Karpas-422 (cell line): ENCODE measurements at regions not wholly inside any gene's neighbourhood (a gene's known extent, or its start where the extent isn't known, plus 50 kb on each side); places are given as distances from the start of the nearest gene placed in this dataset.

Experiments used
- DNase-seq: peaks from one replicate; pipeline ENCODE4 v3.0.0-alpha.2; 2015
- H2AFZ ChIP-seq: fragments of 200-600 bp; sonication (generic); 2 replicates; pipeline ENCODE4 v1.6.1; 2014; ENCODE audit warnings: antibody characterized with exemption, low read length, mixed read lengths
- H3K27ac ChIP-seq: fragments of 200-600 bp; sonication (generic); 2 replicates; pipeline ENCODE4 v1.5.1; 2014; ENCODE audit warnings: mild to moderate bottlenecking, low read length, moderate library complexity
- H3K27me3 ChIP-seq: fragments of 200-600 bp; sonication (generic); 2 replicates; pipeline ENCODE4 v1.6.1; 2014; ENCODE audit warnings: low read length, mixed read lengths
- H3K36me3 ChIP-seq: fragments of 200-600 bp; sonication (generic); 2 replicates; pipeline ENCODE4 v1.6.1; 2014; ENCODE audit warnings: low read length, mixed read lengths; ENCODE audit not compliant: insufficient read depth
- H3K4me1 ChIP-seq: fragments of 200-600 bp; sonication (generic); 2 replicates; pipeline ENCODE4 v1.6.1; 2014; ENCODE audit warnings: mild to moderate bottlenecking, low read length, mixed read lengths
- H3K4me2 ChIP-seq: fragments of 200-600 bp; sonication (generic); 2 replicates; pipeline ENCODE4 v1.6.1; 2014; ENCODE audit warnings: low read length, low read depth, mild to moderate bottlenecking; ENCODE audit not compliant: poor library complexity, severe bottlenecking
- H3K4me3 ChIP-seq: fragments of 200-600 bp; sonication (generic); 2 replicates; pipeline ENCODE4 v1.5.1; 2014; ENCODE audit warnings: mild to moderate bottlenecking, antibody characterized with exemption, low read length, mixed read lengths
- H3K79me2 ChIP-seq: fragments of 200-600 bp; sonication (generic); 2 replicates; pipeline ENCODE4 v1.6.1; 2014; ENCODE audit warnings: mild to moderate bottlenecking, low read length, mixed read lengths
- H3K9ac ChIP-seq: fragments of 200-600 bp; sonication (generic); 2 replicates; pipeline ENCODE4 v1.6.0; 2014; ENCODE audit warnings: low read length
- H3K9me2 ChIP-seq: fragments of 200-600 bp; sonication (generic), shearing (Covaris generic); replicated peaks from 2 replicates; pipeline ENCODE4 v1.6.0; 2014; ENCODE audit warnings: mild to moderate bottlenecking, low read length, moderate library complexity; ENCODE audit not compliant: insufficient read depth
- H3K9me3 ChIP-seq: fragments of 300-700, 200-600 bp; sonication (generic); 2 replicates; pipeline ENCODE4 v1.6.1; 2014; ENCODE audit warnings: low read length, mixed read lengths
- H4K20me1 ChIP-seq: fragments of 200-600 bp; sonication (generic); 2 replicates; pipeline ENCODE4 v1.6.1; 2014; ENCODE audit warnings: mild to moderate bottlenecking, antibody characterized with exemption, low read length, low read depth; ENCODE audit not compliant: insufficient read depth

DNA sequence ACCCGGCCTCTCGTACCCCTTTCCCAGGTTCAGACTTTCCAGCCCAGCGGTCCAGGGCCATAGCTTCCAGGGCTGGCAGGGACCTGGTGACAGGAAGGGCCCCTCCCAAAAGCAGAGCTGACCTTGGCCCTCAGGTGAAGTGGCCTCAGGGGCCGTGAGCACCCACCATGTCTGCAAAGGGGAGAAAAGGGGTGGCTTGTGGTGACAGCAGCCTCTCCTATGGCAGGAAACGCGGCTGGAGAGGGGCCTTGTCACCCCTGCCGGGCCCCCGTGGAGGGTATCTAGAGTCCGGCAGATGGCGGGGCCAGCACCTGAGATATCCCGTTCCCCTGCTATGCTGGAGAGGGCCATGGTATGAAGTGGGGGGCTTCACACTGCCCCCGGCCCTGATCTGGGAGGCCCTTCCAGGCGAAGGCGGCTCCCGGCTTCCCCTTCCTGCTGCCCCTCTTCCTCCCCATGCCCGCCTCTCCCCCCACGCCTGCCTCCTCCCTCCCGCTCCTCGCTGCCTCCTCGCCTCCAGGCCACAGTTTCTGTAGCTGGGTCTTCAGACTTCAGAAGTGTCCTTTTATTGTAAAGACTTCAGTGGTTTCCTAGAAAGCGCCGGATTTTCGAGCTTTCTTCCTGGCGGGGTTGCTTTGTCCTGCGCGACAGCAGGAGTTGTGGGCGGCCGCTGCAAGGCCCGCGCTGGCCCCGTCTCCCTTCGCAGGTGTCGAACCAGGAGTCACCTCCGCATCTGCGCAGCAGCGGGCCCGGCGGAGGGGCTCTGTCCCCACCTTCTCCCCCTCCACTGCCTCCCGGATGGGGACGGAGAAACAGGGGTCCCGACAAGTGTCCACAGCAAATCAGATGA, 240.5 kb upstream of the MYT1L start:
- H2AFZ ChIP-seq = no peak overlapping the region
- H3K4me3 ChIP-seq = no peak overlapping the region
- no peaks in the 10 kb centered on the region for H3K79me2 ChIP-seq
- H3K9me3 ChIP-seq = peaks cover 16% of the 10 kb centered on the region
- H3K4me1 ChIP-seq = no peaks in the 10 kb centered on the region
- no peak for DNase-seq
- H3K9me2 ChIP-seq = no peaks in the 10 kb centered on the region
- no peaks in the 10 kb centered on the region for H4K20me1 ChIP-seq
- no peak overlapping the region for H3K4me2 ChIP-seq
- no peak overlapping the region for H3K27ac ChIP-seq
- no peaks in the 10 kb centered on the region for H3K36me3 ChIP-seq
- H3K9ac ChIP-seq = no peak overlapping the region
- no peaks in the 10 kb centered on the region for H3K27me3 ChIP-seq

DNA sequence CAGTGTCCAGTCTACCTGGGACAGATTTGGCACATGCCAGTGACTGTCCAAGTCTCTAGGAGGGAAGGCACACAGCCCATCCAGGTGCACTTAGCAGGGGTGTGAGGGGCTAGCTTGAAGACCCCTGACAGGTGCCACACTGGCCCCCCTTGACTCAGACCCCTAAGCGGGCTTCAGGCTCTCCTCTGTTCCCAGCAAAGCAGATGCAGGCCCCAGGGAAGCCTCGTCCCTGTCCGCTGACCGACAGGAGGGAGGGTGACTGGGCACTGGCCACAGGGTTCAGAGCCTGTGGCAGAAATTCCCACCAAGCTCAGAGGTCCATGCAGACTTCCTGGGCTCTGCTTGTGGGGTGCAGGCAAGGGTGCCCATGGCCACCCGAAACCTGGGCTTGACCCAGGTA, 239.8 kb upstream of the MYT1L start:
- H3K27me3 ChIP-seq = no peaks in the 10 kb centered on the region
- no peaks in the 10 kb centered on the region for H3K79me2 ChIP-seq
- H4K20me1 ChIP-seq = no peaks in the 10 kb centered on the region
- no peak overlapping the region for H3K9ac ChIP-seq
- H3K36me3 ChIP-seq = no peaks in the 10 kb centered on the region
- DNase-seq = no peak
- H2AFZ ChIP-seq = no peak overlapping the region
- H3K9me3 ChIP-seq = peaks cover 16% of the 10 kb centered on the region
- H3K9me2 ChIP-seq = no peaks in the 10 kb centered on the region
- H3K4me1 ChIP-seq = no peaks in the 10 kb centered on the region
- H3K4me3 ChIP-seq = no peak overlapping the region
- no peak overlapping the region for H3K4me2 ChIP-seq
- no peak overlapping the region for H3K27ac ChIP-seq

DNA sequence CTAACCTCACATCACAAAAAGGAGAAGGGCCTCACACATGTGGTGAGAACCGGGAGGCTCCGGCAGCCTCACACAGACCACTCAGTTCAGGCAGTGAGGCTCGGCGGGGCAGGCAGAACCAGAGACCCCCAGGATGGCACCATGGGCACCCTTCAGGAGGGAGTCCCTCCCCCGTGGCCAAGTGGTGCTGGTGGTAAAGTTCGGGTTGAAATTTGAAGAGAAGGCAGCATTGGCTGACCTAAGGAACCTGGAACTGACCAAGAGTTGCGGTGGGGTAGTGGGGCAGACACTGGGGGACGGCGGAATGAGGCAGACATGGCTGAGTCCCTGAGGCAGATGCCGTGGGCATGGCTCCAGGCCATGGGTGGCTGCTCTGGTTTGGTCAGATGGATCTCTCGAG, 239.3 kb upstream of the MYT1L start:
- no peaks in the 10 kb centered on the region for H3K27me3 ChIP-seq
- H3K4me2 ChIP-seq = no peak overlapping the region
- H3K36me3 ChIP-seq = no peaks in the 10 kb centered on the region
- no peak overlapping the region for H3K4me3 ChIP-seq
- H3K79me2 ChIP-seq = no peaks in the 10 kb centered on the region
- H4K20me1 ChIP-seq = no peaks in the 10 kb centered on the region
- H3K9me2 ChIP-seq = no peaks in the 10 kb centered on the region
- H2AFZ ChIP-seq = no peak overlapping the region
- no peak overlapping the region for H3K27ac ChIP-seq
- no peak overlapping the region for H3K9ac ChIP-seq
- no peak for DNase-seq
- H3K4me1 ChIP-seq = no peaks in the 10 kb centered on the region
- peaks cover 16% of the 10 kb centered on the region for H3K9me3 ChIP-seq

DNA sequence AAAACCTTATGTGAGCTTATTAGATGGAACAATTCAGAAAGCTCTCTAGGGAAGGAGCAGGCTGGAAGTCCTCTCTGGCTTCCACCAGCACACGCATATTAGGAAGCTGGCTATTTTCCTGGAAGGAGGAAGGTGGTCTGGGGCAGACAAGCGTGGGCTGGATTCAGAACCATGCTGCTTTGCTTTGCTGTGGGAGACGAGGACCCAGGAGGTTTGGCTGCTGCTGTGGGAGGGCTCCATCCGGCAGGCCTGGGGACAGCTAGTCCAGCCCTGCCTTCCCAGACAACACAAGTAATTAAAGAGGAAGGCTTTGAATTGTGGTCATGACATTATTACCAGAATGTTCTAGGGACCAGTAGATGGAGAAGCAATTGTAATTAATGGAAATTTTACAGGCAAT, 238.8 kb upstream of the MYT1L start:
- H3K9ac ChIP-seq = no peak overlapping the region
- no peaks in the 10 kb centered on the region for H3K4me1 ChIP-seq
- no peaks in the 10 kb centered on the region for H3K9me2 ChIP-seq
- no peak overlapping the region for H3K27ac ChIP-seq
- no peak for DNase-seq
- H4K20me1 ChIP-seq = no peaks in the 10 kb centered on the region
- no peaks in the 10 kb centered on the region for H3K79me2 ChIP-seq
- no peak overlapping the region for H3K4me2 ChIP-seq
- H3K27me3 ChIP-seq = no peaks in the 10 kb centered on the region
- H3K4me3 ChIP-seq = no peak overlapping the region
- no peaks in the 10 kb centered on the region for H3K36me3 ChIP-seq
- H3K9me3 ChIP-seq = peaks cover 16% of the 10 kb centered on the region
- no peak overlapping the region for H2AFZ ChIP-seq

DNA sequence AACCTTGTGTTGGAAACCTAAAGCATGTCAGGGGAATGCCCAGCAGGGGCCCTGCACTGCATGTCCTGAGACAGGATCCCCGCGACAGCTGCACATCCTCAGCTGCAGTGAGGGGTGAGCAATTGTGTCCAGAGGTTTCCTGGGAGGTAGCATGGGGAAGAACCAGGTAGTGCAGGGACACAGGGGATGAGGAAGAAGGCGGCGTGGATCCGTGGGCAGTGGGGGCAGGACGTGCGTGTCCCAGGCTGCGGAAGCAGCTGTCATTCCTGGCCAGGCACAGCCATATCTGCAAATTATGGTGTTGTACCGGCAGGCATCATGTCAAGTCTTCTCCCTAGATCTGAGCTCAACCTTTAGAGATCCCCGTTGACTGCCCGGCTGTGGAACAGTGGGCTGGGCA, 238.2 kb upstream of the MYT1L start:
- H3K9me3 ChIP-seq = peaks cover 16% of the 10 kb centered on the region
- no peak overlapping the region for H3K4me3 ChIP-seq
- no peaks in the 10 kb centered on the region for H3K36me3 ChIP-seq
- DNase-seq = no peak
- no peak overlapping the region for H3K9ac ChIP-seq
- no peaks in the 10 kb centered on the region for H3K9me2 ChIP-seq
- no peak overlapping the region for H2AFZ ChIP-seq
- H3K4me2 ChIP-seq = no peak overlapping the region
- H3K27me3 ChIP-seq = no peaks in the 10 kb centered on the region
- no peaks in the 10 kb centered on the region for H4K20me1 ChIP-seq
- no peak overlapping the region for H3K27ac ChIP-seq
- no peaks in the 10 kb centered on the region for H3K79me2 ChIP-seq
- H3K4me1 ChIP-seq = no peaks in the 10 kb centered on the region

DNA sequence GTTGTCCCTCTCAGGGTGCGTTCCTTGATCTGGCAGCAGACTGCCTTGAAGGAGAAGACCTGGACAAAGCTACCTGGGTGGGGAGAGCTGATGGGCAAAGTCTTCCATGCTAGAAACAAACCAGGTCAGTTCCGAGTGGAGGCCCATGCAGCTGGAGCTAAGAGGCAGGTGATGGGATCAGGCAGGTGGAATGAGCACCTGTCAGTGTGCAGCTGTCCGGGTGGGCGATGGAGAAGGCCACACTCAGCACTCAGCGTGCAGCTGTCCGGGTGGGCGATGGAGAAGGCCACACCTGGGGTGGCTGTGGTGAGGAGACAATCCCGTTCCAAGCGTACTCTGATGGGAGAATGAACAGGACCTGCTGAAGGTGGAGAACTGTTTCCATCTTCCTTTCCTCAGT, 237.3 kb upstream of the MYT1L start:
- Histone ChIP-seq H3K9ac (no peak overlapping the region), H3K27me3 (no peaks in the 10 kb centered on the region), H3K9me2 (no peaks in the 10 kb centered on the region), H3K27ac (no peak overlapping the region), H2AFZ (no peak overlapping the region), H3K9me3 (peaks cover 10% of the 10 kb centered on the region), H3K4me2 (no peak overlapping the region), H3K36me3 (no peaks in the 10 kb centered on the region), H3K4me3 (no peak overlapping the region), H4K20me1 (no peaks in the 10 kb centered on the region), H3K79me2 (no peaks in the 10 kb centered on the region), H3K4me1 (no peaks in the 10 kb centered on the region)
- no peak for DNase-seq

DNA sequence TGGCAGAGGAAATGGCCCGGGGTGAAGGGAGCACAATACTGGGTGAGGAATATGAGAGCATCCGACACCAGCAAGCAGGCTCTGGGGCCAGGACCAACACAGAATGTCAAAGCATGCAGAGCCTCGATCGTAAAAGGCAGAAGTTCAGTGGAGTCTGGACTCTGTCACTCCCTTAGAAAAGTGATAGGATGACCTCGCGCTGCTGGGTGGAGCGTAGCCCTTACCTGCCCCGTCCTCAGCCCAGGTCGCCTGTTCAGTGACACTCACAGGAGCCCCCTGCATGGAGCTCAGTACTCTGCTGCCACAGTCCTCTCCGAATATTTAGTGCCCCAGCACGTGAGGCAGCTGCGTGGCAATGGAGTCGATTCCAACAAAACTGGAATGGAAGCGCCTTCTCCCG, 236.7 kb upstream of the MYT1L start:
- Histone ChIP-seq H2AFZ (no peak overlapping the region), H4K20me1 (no peaks in the 10 kb centered on the region), H3K79me2 (no peaks in the 10 kb centered on the region), H3K27me3 (no peaks in the 10 kb centered on the region), H3K4me1 (no peaks in the 10 kb centered on the region), H3K4me3 (no peak overlapping the region), H3K9ac (no peak overlapping the region), H3K9me2 (no peaks in the 10 kb centered on the region), H3K4me2 (no peak overlapping the region), H3K27ac (no peak overlapping the region), H3K9me3 (peaks cover 3% of the 10 kb centered on the region; the same call in 1 of the 2 replicates), H3K36me3 (no peaks in the 10 kb centered on the region)
- no peak for DNase-seq

DNA sequence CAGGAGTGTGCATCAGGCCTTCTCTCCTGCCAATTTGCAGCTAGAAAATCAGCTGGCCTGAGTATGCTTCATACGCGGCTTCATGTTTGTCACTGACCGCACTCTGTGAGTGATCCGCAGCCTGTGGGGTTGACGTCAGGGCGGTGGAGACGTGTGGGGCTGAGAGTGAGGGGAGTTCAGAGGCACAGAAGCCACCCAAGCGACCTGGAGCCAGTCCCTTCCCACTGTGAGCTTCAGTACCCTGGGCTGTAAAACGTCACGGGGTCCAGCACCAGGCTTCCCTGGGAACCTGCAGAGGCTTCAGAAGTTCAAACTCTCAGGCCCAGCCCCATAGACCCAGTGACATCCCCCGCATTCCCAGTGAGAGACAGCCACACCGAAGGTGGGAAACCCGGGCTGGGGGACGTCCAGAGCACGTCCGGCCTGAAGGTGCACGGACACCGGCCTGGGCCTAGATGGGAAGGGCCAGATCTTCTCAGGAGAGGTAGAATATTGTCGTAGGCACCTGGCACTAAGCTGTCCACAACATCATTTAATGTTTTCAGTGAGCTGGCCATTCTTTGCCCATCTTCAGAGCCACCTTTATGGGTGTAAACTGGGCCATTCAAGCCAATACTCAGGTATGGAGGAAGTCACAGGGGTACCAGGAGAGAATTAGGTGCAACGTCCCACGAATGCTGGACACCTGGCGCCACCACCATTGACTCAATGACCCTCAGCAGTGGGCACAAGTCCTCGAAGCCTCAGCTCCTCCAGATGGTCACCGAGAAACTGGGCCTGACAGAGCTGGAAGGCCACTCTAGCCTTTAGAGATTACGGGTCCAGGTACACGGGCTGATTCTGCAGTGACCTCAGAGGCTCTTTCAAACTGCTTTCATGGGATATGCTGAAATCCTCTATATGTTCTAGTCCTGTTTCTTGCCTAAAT, 235.6 kb upstream of the MYT1L start:
- Histone ChIP-seq H3K9ac (no peak overlapping the region), H3K9me3 (no peaks in the 10 kb centered on the region), H3K4me1 (no peaks in the 10 kb centered on the region), H3K27ac (no peak overlapping the region), H3K9me2 (no peaks in the 10 kb centered on the region), H4K20me1 (no peaks in the 10 kb centered on the region), H3K4me2 (no peak overlapping the region), H3K27me3 (no peaks in the 10 kb centered on the region), H3K4me3 (no peak overlapping the region), H2AFZ (no peak overlapping the region), H3K79me2 (no peaks in the 10 kb centered on the region), H3K36me3 (no peaks in the 10 kb centered on the region)
- no peak for DNase-seq
